Calu3 (cell line): ENCODE measurements at regions not wholly inside any gene's neighbourhood (a gene's known extent, or its start where the extent isn't known, plus 50 kb on each side); places are given as distances from the start of the nearest gene placed in this dataset.

Experiments
- BruUV-seq: library from RNA; stranded (reverse); fragments of 400-500 nt; replicated peaks from 2 replicates; lab custom pipeline; 2021; lab: Mats Ljungman, UMichigan
- CTCF ChIA-PET: fragments of 300-600 bp; sonication (Branson Sonifier 250); formaldehyde crosslinking; loops from one replicate; lab custom pipeline; 2022; ENCODE audit warnings: antibody characterized with exemption; lab: Charles Lee
- DNase-seq: peaks from one replicate; pipeline ENCODE4 v3.0.0; 2022
- H3K27ac Mint-ChIP-seq: one replicate; pipeline ENCODE4 v1.8.0; 2022; ENCODE audit warnings: mixed read lengths; ENCODE audit not compliant: unreplicated experiment
- H3K27me3 Mint-ChIP-seq: one replicate; pipeline ENCODE4 v1.8.0; 2022; ENCODE audit warnings: mixed read lengths; ENCODE audit not compliant: unreplicated experiment
- H3K36me3 Mint-ChIP-seq: one replicate; pipeline ENCODE4 v1.8.0; 2022; ENCODE audit warnings: mild to moderate bottlenecking, moderate library complexity, mixed read lengths; ENCODE audit not compliant: insufficient read depth, unreplicated experiment
- H3K4me1 Mint-ChIP-seq: one replicate; pipeline ENCODE4 v1.8.0; 2022; ENCODE audit warnings: mild to moderate bottlenecking, low read depth, mixed read lengths; ENCODE audit not compliant: unreplicated experiment
- H3K4me3 Mint-ChIP-seq: one replicate; pipeline ENCODE4 v1.8.0; 2022; ENCODE audit warnings: mild to moderate bottlenecking, low read depth, moderate library complexity, mixed read lengths; ENCODE audit not compliant: unreplicated experiment
- H3K9me3 Mint-ChIP-seq: one replicate; pipeline ENCODE4 v1.8.0; 2022; ENCODE audit warnings: low read depth, mixed read lengths; ENCODE audit not compliant: unreplicated experiment
- intact Hi-C: fragments of 100-400 bp; cut with micrococcal nuclease; formaldehyde crosslinking; loops from one replicate; pipeline ENCODE4 v1.10.0; 2022; ENCODE audit not compliant: unreplicated experiment
- TF ChIP-seq, protein P1 (sequence below): fragments of 200-600 bp; IDR thresholded peaks from one replicate; pipeline ENCODE4 v1.8.0; 2022; ENCODE audit warnings: antibody characterized with exemption; ENCODE audit not compliant: unreplicated experiment

GRCh38 chr16:80025236-80025635, 424.7 kb upstream of the MAF start:
- peaks cover 8% of the 10 kb centered on the region for H3K36me3 Mint-ChIP-seq
- peaks cover 3% of the 10 kb centered on the region for H3K9me3 Mint-ChIP-seq
- no peak overlapping the region for H3K4me3 Mint-ChIP-seq
- no peak overlapping the region for H3K27ac Mint-ChIP-seq
- H3K4me1 Mint-ChIP-seq = peaks cover 29% of the 10 kb centered on the region
- no TSS peak for BruUV-seq
- intact Hi-C loops = no loop called here
- TF ChIP-seq, protein P1, sequence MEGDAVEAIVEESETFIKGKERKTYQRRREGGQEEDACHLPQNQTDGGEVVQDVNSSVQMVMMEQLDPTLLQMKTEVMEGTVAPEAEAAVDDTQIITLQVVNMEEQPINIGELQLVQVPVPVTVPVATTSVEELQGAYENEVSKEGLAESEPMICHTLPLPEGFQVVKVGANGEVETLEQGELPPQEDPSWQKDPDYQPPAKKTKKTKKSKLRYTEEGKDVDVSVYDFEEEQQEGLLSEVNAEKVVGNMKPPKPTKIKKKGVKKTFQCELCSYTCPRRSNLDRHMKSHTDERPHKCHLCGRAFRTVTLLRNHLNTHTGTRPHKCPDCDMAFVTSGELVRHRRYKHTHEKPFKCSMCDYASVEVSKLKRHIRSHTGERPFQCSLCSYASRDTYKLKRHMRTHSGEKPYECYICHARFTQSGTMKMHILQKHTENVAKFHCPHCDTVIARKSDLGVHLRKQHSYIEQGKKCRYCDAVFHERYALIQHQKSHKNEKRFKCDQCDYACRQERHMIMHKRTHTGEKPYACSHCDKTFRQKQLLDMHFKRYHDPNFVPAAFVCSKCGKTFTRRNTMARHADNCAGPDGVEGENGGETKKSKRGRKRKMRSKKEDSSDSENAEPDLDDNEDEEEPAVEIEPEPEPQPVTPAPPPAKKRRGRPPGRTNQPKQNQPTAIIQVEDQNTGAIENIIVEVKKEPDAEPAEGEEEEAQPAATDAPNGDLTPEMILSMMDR = no peak
- H3K27me3 Mint-ChIP-seq = no peaks in the 10 kb centered on the region
- no peak for DNase-seq
- CTCF ChIA-PET = no interaction called here

GRCh38 chr16:80024443-80024842, 423.9 kb upstream of the MAF start:
- Mint-ChIP-seq H3K4me3 (no peak overlapping the region), H3K27me3 (no peaks in the 10 kb centered on the region), H3K4me1 (peaks cover 29% of the 10 kb centered on the region), H3K27ac (no peak overlapping the region), H3K36me3 (peaks cover 8% of the 10 kb centered on the region), H3K9me3 (peaks cover 3% of the 10 kb centered on the region)
- DNase-seq = no peak
- CTCF ChIA-PET = no interaction called here
- TF ChIP-seq, protein P1 = no peak
- intact Hi-C loops = no loop called here
- BruUV-seq = no TSS peak

DNA sequence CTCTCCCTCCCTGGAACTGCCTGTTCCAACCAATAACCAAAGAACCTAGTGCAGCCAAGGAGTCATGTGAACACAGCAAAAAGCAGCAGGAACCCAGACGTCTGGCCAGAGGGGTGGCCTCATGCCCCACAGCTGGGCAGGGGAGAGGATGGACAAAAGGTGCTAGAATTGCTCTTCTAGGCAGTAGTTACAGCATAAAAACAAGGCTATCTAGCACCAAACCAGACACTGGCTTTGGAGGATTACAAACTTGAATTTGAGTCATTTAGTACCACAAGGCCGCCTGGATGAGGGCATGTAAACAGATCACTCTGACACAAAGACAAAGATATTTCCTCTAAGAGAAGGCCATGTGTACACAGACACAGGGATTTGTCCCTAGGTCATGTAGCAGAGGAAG, 423.3 kb upstream of the MAF start:
- H3K27ac Mint-ChIP-seq = peak overlapping the region; percentile 0
- peaks cover 3% of the 10 kb centered on the region for H3K9me3 Mint-ChIP-seq
- TF ChIP-seq, protein P1 = no peak
- BruUV-seq = no TSS peak
- intact Hi-C loops = no loop called here
- peaks cover 8% of the 10 kb centered on the region for H3K36me3 Mint-ChIP-seq
- no peak for DNase-seq
- H3K4me1 Mint-ChIP-seq = peaks cover 29% of the 10 kb centered on the region
- H3K4me3 Mint-ChIP-seq = no peak overlapping the region
- CTCF ChIA-PET = no interaction called here
- H3K27me3 Mint-ChIP-seq = no peaks in the 10 kb centered on the region

GRCh38 chr16:80019395-80019794, 418.9 kb upstream of the MAF start:
- TF ChIP-seq, protein P1 = no peak
- Mint-ChIP-seq H3K4me3 (no peak overlapping the region), H3K27me3 (no peaks in the 10 kb centered on the region), H3K9me3 (no peaks in the 10 kb centered on the region), H3K27ac (no peak overlapping the region), H3K36me3 (no peaks in the 10 kb centered on the region), H3K4me1 (peaks cover 12% of the 10 kb centered on the region)
- DNase-seq = no peak
- BruUV-seq = no TSS peak
- intact Hi-C loops = no loop called here
- CTCF ChIA-PET = interaction anchor here (0.6 to 1.0 kb wide), 2 partner anchors 8 to 449 kb away, joined by 3 read pairs; no protein-coding TSS in a partner anchor
